A549 (cell line): ENCODE measurements at regions not wholly inside any gene's neighbourhood (a gene's known extent, or its start where the extent isn't known, plus 50 kb on each side); places are given as distances from the start of the nearest gene placed in this dataset.

Experiments
- CHD4 ChIP-seq: fragments of 200-600 bp; sonication (generic); IDR thresholded peaks from 2 replicates; pipeline ENCODE4 v1.6.1; 2016; ENCODE audit warnings: antibody characterized with exemption, mild to moderate bottlenecking, borderline replicate concordance
- JUN ChIP-seq, 2 experiments: fragments of >200 bp; sonication (Bioruptor Twin); formaldehyde crosslinking; IDR thresholded peaks; 2 replicates in 1 of 2; 3 replicates in 1 of 2; pipeline ENCODE4 v1.6.1; 2016 to 2017
- MAZ ChIP-seq: fragments of 150-350 bp; IDR thresholded peaks from 2 replicates; pipeline ENCODE4 v1.6.1; 2014; ENCODE audit warnings: antibody characterized with exemption, low read depth, low read length, borderline replicate concordance
- POLR2A ChIP-seq: IDR thresholded peaks from 2 replicates; pipeline ENCODE4 v1.6.1; 2012; ENCODE audit warnings: mild to moderate bottlenecking, low read length
- RAD21 ChIP-seq, 2 experiments: fragments of >200 bp in 1 of 2; sonication (Bioruptor Twin) in 1 of 2; formaldehyde crosslinking in 1 of 2; IDR thresholded peaks in 1 of 2; conservative IDR thresholded peaks in 1 of 2; 2 replicates in 1 of 2; 3 replicates in 1 of 2; pipeline ENCODE4 v1.6.1; 2012 to 2018; ENCODE audit warnings: inconsistent platforms in 1 of 2
- TP53 ChIP-seq: fragments of 250-450 bp; sonication (Bioruptor Pico); IDR thresholded peaks from 2 replicates; pipeline ENCODE4 v1.5.0; 2021; ENCODE audit warnings: mild to moderate bottlenecking, moderate library complexity
- TF ChIP-seq, protein P1 (sequence below): fragments of >200 bp; sonication (Bioruptor Twin); formaldehyde crosslinking; IDR thresholded peaks from 3 replicates; pipeline ENCODE4 v1.5.1; 2016
- TF ChIP-seq, protein P2 (sequence below): fragments of >200 bp; sonication (Bioruptor Twin); formaldehyde crosslinking; IDR thresholded peaks from 3 replicates; pipeline ENCODE4 v1.6.1; 2016
- TF ChIP-seq, protein P3 (sequence below): IDR thresholded peaks from 2 replicates; pipeline ENCODE4 v1.6.1; 2012

DNA sequence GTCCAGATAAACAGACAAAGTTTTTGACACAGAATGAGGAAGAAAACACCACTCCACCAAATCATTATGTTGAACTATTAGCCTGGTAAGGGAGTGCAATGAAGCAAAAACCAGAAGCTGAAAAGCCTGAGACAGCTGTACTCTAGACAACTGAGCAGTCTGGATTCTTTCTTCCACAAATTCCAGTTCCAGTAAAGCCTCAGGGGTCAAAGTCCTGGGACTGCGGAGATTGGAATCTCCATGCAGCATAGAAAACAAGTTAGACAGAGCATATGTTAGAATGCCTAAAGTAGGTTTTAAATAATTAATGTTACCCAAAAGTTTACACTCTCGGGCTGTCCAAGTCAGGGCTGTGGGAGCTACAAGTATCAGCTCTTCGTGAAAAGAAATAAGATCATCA lies 263.2 kb downstream of the TECRL start:
- TF ChIP-seq JUN (IDR thresholded peaks at IDR 0.05) (no peak), RAD21 (conservative IDR thresholded peaks at IDR 0.05 in 1 of 2, IDR thresholded peaks at IDR 0.05 in 1 of 2) (no peak), CHD4 (no peak), TP53 (CRISPR knock-in tag) (no peak), POLR2A (no peak), MAZ (no peak)
- TF ChIP-seq, protein P1, sequence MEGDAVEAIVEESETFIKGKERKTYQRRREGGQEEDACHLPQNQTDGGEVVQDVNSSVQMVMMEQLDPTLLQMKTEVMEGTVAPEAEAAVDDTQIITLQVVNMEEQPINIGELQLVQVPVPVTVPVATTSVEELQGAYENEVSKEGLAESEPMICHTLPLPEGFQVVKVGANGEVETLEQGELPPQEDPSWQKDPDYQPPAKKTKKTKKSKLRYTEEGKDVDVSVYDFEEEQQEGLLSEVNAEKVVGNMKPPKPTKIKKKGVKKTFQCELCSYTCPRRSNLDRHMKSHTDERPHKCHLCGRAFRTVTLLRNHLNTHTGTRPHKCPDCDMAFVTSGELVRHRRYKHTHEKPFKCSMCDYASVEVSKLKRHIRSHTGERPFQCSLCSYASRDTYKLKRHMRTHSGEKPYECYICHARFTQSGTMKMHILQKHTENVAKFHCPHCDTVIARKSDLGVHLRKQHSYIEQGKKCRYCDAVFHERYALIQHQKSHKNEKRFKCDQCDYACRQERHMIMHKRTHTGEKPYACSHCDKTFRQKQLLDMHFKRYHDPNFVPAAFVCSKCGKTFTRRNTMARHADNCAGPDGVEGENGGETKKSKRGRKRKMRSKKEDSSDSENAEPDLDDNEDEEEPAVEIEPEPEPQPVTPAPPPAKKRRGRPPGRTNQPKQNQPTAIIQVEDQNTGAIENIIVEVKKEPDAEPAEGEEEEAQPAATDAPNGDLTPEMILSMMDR = no peak
- TF ChIP-seq, protein P2, sequence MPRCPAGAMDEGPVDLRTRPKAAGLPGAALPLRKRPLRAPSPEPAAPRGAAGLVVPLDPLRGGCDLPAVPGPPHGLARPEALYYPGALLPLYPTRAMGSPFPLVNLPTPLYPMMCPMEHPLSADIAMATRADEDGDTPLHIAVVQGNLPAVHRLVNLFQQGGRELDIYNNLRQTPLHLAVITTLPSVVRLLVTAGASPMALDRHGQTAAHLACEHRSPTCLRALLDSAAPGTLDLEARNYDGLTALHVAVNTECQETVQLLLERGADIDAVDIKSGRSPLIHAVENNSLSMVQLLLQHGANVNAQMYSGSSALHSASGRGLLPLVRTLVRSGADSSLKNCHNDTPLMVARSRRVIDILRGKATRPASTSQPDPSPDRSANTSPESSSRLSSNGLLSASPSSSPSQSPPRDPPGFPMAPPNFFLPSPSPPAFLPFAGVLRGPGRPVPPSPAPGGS = no peak
- TF ChIP-seq, protein P3, sequence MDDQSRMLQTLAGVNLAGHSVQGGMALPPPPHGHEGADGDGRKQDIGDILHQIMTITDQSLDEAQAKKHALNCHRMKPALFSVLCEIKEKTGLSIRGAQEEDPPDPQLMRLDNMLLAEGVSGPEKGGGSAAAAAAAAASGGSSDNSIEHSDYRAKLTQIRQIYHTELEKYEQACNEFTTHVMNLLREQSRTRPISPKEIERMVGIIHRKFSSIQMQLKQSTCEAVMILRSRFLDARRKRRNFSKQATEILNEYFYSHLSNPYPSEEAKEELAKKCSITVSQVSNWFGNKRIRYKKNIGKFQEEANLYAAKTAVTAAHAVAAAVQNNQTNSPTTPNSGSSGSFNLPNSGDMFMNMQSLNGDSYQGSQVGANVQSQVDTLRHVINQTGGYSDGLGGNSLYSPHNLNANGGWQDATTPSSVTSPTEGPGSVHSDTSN = no peak
